GM23338 (cell line): ENCODE measurements at regions not wholly inside any gene's neighbourhood (a gene's known extent, or its start where the extent isn't known, plus 50 kb on each side); places are given as distances from the start of the nearest gene placed in this dataset.

Experiments
- ATAC-seq: fragments of 200-7000 bp; cut with Tn5 transposase; 3 replicates; pipeline ENCODE4 v1.9.1; 2020
- DNase-seq: peaks from one replicate; pipeline ENCODE4 v3.0.0-alpha.2; 2015; ENCODE audit warnings: low spot score
- H2AFZ ChIP-seq: fragments of 200-600 bp; sonication (generic); 2 replicates; pipeline ENCODE4 v1.8.0; 2016; ENCODE audit warnings: antibody characterized with exemption, mild to moderate bottlenecking, moderate library complexity
- H3F3A ChIP-seq: fragments of 200-600 bp; sonication (generic); replicated peaks from 2 replicates; pipeline ENCODE4 v1.8.0; 2017; ENCODE audit warnings: antibody characterized with exemption, mixed run types, low read depth
- H3K27ac ChIP-seq: fragments of 200-600 bp; sonication (generic); 2 replicates; pipeline ENCODE4 v1.6.1; 2016; ENCODE audit warnings: low read depth
- H3K27me3 ChIP-seq: fragments of 200-600 bp; sonication (generic); 2 replicates; pipeline ENCODE4 v1.8.0; 2016; ENCODE audit warnings: mild to moderate bottlenecking, mixed run types, moderate library complexity; ENCODE audit not compliant: insufficient read depth
- H3K36me3 ChIP-seq: fragments of 200-600 bp; sonication (generic); 2 replicates; pipeline ENCODE4 v1.8.0; 2016; ENCODE audit warnings: mild to moderate bottlenecking; ENCODE audit not compliant: insufficient read depth
- H3K4me1 ChIP-seq: fragments of 200-600 bp; sonication (generic); 2 replicates; pipeline ENCODE4 v1.8.0; 2016; ENCODE audit warnings: mild to moderate bottlenecking, moderate library complexity; ENCODE audit not compliant: insufficient read depth
- H3K4me2 ChIP-seq: fragments of 200-600 bp; sonication (generic); 2 replicates; pipeline ENCODE4 v1.7.1; 2017; ENCODE audit warnings: mixed run types
- H3K4me3 ChIP-seq: fragments of 200-600 bp; sonication (generic); 2 replicates; pipeline ENCODE4 v1.6.1; 2016; ENCODE audit warnings: mixed run types
- H3K79me2 ChIP-seq: fragments of 200-600 bp; sonication (generic); replicated peaks from 2 replicates; pipeline ENCODE4 v1.8.0; 2017; ENCODE audit warnings: mild to moderate bottlenecking; ENCODE audit not compliant: insufficient read depth
- H3K9me2 ChIP-seq: fragments of 200-600 bp; sonication (generic); 2 replicates; pipeline ENCODE4 v1.8.0; 2017; ENCODE audit not compliant: insufficient read depth
- H4K20me1 ChIP-seq: fragments of 200-600 bp; sonication (generic); replicated peaks from 2 replicates; pipeline ENCODE4 v1.8.0; 2017; ENCODE audit warnings: mild to moderate bottlenecking; ENCODE audit not compliant: insufficient read depth
- H3K27ac Mint-ChIP-seq: 2 replicates; pipeline ENCODE4 v1.8.0; 2020; ENCODE audit warnings: inconsistent platforms, mild to moderate bottlenecking, moderate library complexity, mixed read lengths
- H3K27me3 Mint-ChIP-seq: 3 replicates; pipeline ENCODE4 v1.8.0; 2022; ENCODE audit warnings: low read depth, mild to moderate bottlenecking, moderate library complexity, mixed read lengths, inconsistent platforms; ENCODE audit not compliant: insufficient read depth, poor library complexity
- H3K36me3 Mint-ChIP-seq: 3 replicates; pipeline ENCODE4 v1.8.0; 2021; ENCODE audit warnings: low read depth, mild to moderate bottlenecking, inconsistent platforms, moderate library complexity, mixed read lengths
- H3K4me1 Mint-ChIP-seq: 3 replicates; pipeline ENCODE4 v1.8.0; 2020; ENCODE audit warnings: mild to moderate bottlenecking, inconsistent platforms, mixed read lengths
- H3K4me3 Mint-ChIP-seq: 3 replicates; pipeline ENCODE4 v1.8.0; 2021; ENCODE audit warnings: moderate library complexity, mild to moderate bottlenecking, inconsistent platforms, mixed read lengths
- H3K9me3 Mint-ChIP-seq: 3 replicates; pipeline ENCODE4 v1.8.0; 2020; ENCODE audit warnings: moderate library complexity, mild to moderate bottlenecking, inconsistent platforms, mixed read lengths
- EZH2 ChIP-seq: fragments of 200-600 bp; sonication (generic); IDR thresholded peaks from one replicate; pipeline ENCODE4 v1.8.0; 2017; ENCODE audit warnings: antibody characterized with exemption, mild to moderate bottlenecking, low read depth; ENCODE audit not compliant: unreplicated experiment
- JUNB ChIP-seq: IDR thresholded peaks from one replicate; pipeline ENCODE4 v1.6.1; 2016; ENCODE audit warnings: antibody characterized with exemption; ENCODE audit not compliant: unreplicated experiment
- NANOG ChIP-seq: IDR thresholded peaks from 2 replicates; pipeline ENCODE4 v1.6.1; 2016; ENCODE audit warnings: antibody characterized with exemption, borderline replicate concordance
- POLR2AphosphoS5 ChIP-seq: IDR thresholded peaks from 2 replicates; pipeline ENCODE4 v1.6.1; 2016; ENCODE audit warnings: antibody characterized with exemption, low read depth
- ZNF462 ChIP-seq: fragments of 250-450 bp; sonication (Bioruptor Pico); IDR thresholded peaks from 2 replicates; pipeline ENCODE4 v1.5.0; 2020; ENCODE audit warnings: mild to moderate bottlenecking, moderate library complexity
- TF ChIP-seq, protein P1 (sequence below): IDR thresholded peaks from one replicate; pipeline ENCODE4 v1.6.1; 2018; ENCODE audit warnings: antibody characterized with exemption; ENCODE audit not compliant: unreplicated experiment

DNA sequence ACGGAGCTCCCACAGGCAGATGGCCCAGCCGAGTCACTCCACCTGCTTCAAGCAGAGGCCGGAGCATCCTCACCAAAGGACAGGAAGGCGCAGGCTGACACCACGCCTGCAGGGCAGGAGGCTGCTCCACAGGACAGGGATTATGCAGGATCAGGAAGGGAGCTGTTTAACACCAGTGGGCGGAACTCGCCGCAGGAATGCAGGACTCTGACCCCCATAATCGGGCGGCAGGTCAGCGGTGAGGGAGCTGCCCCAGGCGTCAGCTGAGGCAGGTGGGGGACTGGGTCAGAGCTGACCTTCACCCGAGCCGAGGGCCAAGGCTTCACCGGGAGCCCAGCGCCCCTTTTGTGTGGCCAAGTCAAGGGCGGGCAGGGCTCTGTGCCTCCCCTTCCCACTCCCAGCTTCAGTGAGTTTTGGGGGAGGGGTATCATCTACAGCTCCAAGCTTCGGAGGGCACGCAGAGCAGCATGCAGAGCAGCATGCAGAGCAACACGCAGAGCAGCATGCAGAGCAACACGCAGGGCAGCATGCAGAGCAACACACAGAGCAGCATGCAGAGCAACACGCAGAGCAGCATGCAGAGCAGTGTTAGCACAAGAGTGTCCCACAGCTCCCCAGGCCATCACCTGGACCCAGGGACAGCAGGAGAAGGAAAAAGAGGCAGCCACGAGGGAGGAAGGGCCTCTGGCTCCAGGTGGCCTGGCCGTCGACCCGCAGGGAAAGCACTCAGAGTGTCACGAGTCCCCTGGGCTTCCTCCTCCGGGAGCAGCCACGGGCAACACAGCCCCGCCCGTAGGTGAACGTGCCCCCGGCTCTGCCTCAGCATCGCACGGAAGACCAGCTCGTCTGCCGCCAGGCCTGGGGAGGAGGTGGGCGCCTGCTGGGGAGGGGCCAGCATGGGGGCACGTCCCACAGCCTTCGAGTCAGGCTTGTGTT, 151.7 kb upstream of the PPP2R2D start (continued):
- TF ChIP-seq ZNF462 (CRISPR knock-in tag), result no peak

DNA sequence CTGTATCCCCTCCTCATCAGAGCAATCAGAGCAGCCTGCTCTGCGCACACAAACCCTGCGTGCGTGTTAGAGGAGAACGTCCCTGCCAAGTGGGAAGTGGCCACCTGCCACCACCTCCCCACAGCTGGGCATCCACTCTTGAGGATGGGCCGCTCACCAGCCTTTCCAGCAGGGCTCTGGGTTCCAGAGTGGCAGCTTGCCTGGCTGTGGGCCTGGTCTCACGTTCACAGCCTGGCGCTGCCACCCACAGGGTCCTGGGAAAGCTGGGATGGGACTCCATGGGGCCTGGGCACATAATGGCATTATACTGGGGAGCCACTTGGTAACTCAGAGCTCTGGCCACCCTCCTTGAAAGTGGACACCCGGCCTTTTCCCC, 151.1 kb upstream of the PPP2R2D start:
- no peaks in the 10 kb centered on the region for H3F3A ChIP-seq
- Mint-ChIP-seq H3K27me3 (peaks cover 11% of the 10 kb centered on the region), H3K9me3 (no peaks in the 10 kb centered on the region), H3K4me3 (no peak overlapping the region), H3K27ac (no peak overlapping the region), H3K4me1 (peaks cover 28% of the 10 kb centered on the region), H3K36me3 (no peaks in the 10 kb centered on the region; the same call in 2 of the 3 replicates)
- no peaks in the 10 kb centered on the region for H3K27me3 ChIP-seq
- ATAC-seq, result no peak
- H3K4me2 ChIP-seq, result no peak overlapping the region
- no peaks in the 10 kb centered on the region for H3K36me3 ChIP-seq
- H3K4me1 ChIP-seq, result no peaks in the 10 kb centered on the region
- H3K79me2 ChIP-seq, result no peaks in the 10 kb centered on the region
- no peak for DNase-seq
- no peak overlapping the region for H2AFZ ChIP-seq
- no peak overlapping the region for H3K4me3 ChIP-seq
- H3K27ac ChIP-seq, result no peak overlapping the region
- H4K20me1 ChIP-seq, result no peaks in the 10 kb centered on the region
- H3K9me2 ChIP-seq, result no peaks in the 10 kb centered on the region
- TF ChIP-seq JUNB, result no peak
- no peak for TF ChIP-seq NANOG
- TF ChIP-seq POLR2AphosphoS5, result no peak
- TF ChIP-seq, protein P1, sequence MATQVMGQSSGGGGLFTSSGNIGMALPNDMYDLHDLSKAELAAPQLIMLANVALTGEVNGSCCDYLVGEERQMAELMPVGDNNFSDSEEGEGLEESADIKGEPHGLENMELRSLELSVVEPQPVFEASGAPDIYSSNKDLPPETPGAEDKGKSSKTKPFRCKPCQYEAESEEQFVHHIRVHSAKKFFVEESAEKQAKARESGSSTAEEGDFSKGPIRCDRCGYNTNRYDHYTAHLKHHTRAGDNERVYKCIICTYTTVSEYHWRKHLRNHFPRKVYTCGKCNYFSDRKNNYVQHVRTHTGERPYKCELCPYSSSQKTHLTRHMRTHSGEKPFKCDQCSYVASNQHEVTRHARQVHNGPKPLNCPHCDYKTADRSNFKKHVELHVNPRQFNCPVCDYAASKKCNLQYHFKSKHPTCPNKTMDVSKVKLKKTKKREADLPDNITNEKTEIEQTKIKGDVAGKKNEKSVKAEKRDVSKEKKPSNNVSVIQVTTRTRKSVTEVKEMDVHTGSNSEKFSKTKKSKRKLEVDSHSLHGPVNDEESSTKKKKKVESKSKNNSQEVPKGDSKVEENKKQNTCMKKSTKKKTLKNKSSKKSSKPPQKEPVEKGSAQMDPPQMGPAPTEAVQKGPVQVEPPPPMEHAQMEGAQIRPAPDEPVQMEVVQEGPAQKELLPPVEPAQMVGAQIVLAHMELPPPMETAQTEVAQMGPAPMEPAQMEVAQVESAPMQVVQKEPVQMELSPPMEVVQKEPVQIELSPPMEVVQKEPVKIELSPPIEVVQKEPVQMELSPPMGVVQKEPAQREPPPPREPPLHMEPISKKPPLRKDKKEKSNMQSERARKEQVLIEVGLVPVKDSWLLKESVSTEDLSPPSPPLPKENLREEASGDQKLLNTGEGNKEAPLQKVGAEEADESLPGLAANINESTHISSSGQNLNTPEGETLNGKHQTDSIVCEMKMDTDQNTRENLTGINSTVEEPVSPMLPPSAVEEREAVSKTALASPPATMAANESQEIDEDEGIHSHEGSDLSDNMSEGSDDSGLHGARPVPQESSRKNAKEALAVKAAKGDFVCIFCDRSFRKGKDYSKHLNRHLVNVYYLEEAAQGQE, result no peak
- TF ChIP-seq EZH2, result no peak
